Natural killer cell (primary cell): ENCODE measurements at regions not wholly inside any gene's neighbourhood (a gene's known extent, or its start where the extent isn't known, plus 50 kb on each side); places are given as distances from the start of the nearest gene placed in this dataset.

Source experiments
- ATAC-seq, 3 donors: fragments of 150-1000 bp in 2 of 3; fragments of 200-7000 bp in 1 of 3; cut with Tn5 transposase; 1 replicate in 1 of 3; 2 replicates in 2 of 3; pipeline ENCODE4 v1.10.0; 2021; ENCODE audit warnings: mild to moderate bottlenecking in 2 of 3, moderate library complexity in 2 of 3
- DNase-seq, 2 donors: peaks; one replicate each; pipeline versions ENCODE4 v3.0.0 to v3.0.0-alpha.2; 2013 to 2021; ENCODE audit warnings: mixed read lengths in 1 of 2
- H3K27ac ChIP-seq: one replicate; pipeline ENCODE4 v1.5.1; 2013; ENCODE audit warnings: mild to moderate bottlenecking, low read length
- H3K27me3 ChIP-seq: one replicate; pipeline ENCODE4 v1.6.1; 2013; ENCODE audit warnings: low read length; ENCODE audit not compliant: control insufficient read depth, insufficient read depth
- H3K36me3 ChIP-seq: one replicate; pipeline ENCODE4 v1.6.1; 2013; ENCODE audit warnings: low read length; ENCODE audit not compliant: control insufficient read depth, insufficient read depth
- H3K4me1 ChIP-seq: one replicate; pipeline ENCODE4 v1.6.1; 2013; ENCODE audit warnings: low read length; ENCODE audit not compliant: control insufficient read depth, insufficient read depth
- H3K4me3 ChIP-seq: one replicate; pipeline ENCODE4 v1.5.1; 2013; ENCODE audit warnings: low read length
- H3K9me3 ChIP-seq: one replicate; pipeline ENCODE4 v1.6.1; 2013; ENCODE audit warnings: low read length; ENCODE audit not compliant: control insufficient read depth, insufficient read depth
- H3K27ac Mint-ChIP-seq, 2 donors: one replicate each; pipeline ENCODE4 v1.8.0; 2022; ENCODE audit warnings: mild to moderate bottlenecking in 2 of 2, mixed read lengths in 2 of 2, moderate library complexity in 1 of 2
- H3K27me3 Mint-ChIP-seq, 2 donors: one replicate each; pipeline ENCODE4 v1.8.0; 2022; ENCODE audit warnings: low read depth in 2 of 2, mixed read lengths in 2 of 2
- H3K36me3 Mint-ChIP-seq: one replicate; pipeline ENCODE4 v1.8.0; 2022; ENCODE audit warnings: mixed read lengths
- H3K4me1 Mint-ChIP-seq, 2 donors: one replicate each; pipeline ENCODE4 v1.8.0; 2022; ENCODE audit warnings: mixed read lengths in 2 of 2
- H3K4me3 Mint-ChIP-seq: one replicate; pipeline ENCODE4 v1.8.0; 2022; ENCODE audit warnings: mild to moderate bottlenecking, moderate library complexity, mixed read lengths
- H3K9me3 Mint-ChIP-seq, 2 donors: one replicate each; pipeline ENCODE4 v1.8.0; 2022; ENCODE audit warnings: mixed read lengths in 2 of 2
- CTCF ChIP-seq: fragments of 200-600 bp; IDR thresholded peaks from one replicate; pipeline ENCODE4 v1.8.0; 2022; ENCODE audit warnings: antibody characterized with exemption
- WGBS: methylation state at CpG from one replicate; pipeline ENCODE4 v1.1.7; 2013; ENCODE audit warnings: missing lambda C conversion rate; ENCODE audit not compliant: insufficient coverage; 5-methylcytosine and 5-hydroxymethylcytosine counted together
- intact Hi-C: fragments of 100-400 bp; cut with micrococcal nuclease; formaldehyde crosslinking; loops from one replicate; pipeline ENCODE4 v1.14.2; 2022

DNA sequence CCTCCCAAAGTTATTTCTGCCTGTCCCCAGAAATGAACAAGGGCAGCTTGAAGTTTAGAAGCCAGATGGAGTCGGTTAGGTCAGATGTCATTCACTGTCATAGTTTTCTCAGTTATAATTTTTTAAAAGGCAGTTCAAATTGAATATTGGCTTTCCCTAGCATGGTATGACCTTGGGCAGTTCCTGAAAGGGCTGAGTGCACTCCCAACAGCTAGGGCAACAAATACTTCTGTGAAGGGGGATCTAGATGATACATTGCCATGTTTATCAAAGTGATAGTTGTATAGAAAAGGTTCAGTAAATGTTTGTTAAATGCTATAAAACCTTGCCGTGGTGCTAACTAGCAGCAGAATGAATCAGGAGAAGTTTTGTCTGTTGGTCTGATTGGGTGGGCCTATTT lies 938.1 kb upstream of the GRIA3 start:
- peaks cover 0 to 2% of the 10 kb centered on the region in 2 donors for H3K9me3 Mint-ChIP-seq
- WGBS, result 80% methylated on average over 1 of the region's 2 CpGs
- no peak overlapping the region for H3K4me3 ChIP-seq
- no peaks in the 10 kb centered on the region for H3K4me1 ChIP-seq
- H3K27ac ChIP-seq, result no peak overlapping the region
- H3K36me3 Mint-ChIP-seq, result no peaks in the 10 kb centered on the region
- no peaks in the 10 kb centered on the region for H3K36me3 ChIP-seq
- ATAC-seq, result no peak
- no peaks in the 10 kb centered on the region for H3K4me1 Mint-ChIP-seq
- no peak for TF ChIP-seq CTCF
- H3K9me3 ChIP-seq, result no peaks in the 10 kb centered on the region
- H3K4me3 Mint-ChIP-seq, result no peak overlapping the region
- no peak overlapping the region for H3K27ac Mint-ChIP-seq
- no peaks in the 10 kb centered on the region for H3K27me3 Mint-ChIP-seq
- no peaks in the 10 kb centered on the region for H3K27me3 ChIP-seq
- DNase-seq, result no peak
- intact Hi-C loops, result no loop called here

DNA sequence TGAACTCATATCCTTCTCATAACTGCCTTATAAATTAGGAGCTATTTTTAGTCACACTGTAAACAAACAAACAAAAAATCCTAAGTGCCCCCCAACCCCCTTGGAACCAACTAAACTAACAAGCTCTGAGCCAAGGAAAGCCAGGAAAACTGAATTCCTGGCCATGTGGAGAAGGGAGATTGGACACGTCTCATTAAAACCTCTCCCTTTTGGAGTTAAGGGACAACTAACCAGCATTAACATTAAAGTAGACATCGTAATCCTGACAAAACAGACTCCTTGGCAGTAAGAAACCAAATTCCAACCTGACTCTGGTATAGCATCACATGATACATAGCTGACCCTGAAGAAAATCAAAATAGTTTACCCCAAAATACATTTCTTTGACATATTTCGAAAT lies 937.1 kb upstream of the GRIA3 start:
- ATAC-seq, result no peak

GRCh38 chrX:122248681-122249080 lies 935.4 kb upstream of the GRIA3 start:
- Histone ChIP-seq H3K4me3 (no peak overlapping the region), H3K9me3 (no peaks in the 10 kb centered on the region), H3K36me3 (no peaks in the 10 kb centered on the region), H3K27me3 (no peaks in the 10 kb centered on the region), H3K4me1 (no peaks in the 10 kb centered on the region), H3K27ac (no peak overlapping the region)
- ATAC-seq, result no peak
- H3K9me3 Mint-ChIP-seq, result peaks cover 0 to 2% of the 10 kb centered on the region in 2 donors
- intact Hi-C loops, result no loop called here
- DNase-seq, result no peak
- H3K27me3 Mint-ChIP-seq, result no peaks in the 10 kb centered on the region
- H3K27ac Mint-ChIP-seq, result no peak overlapping the region
- no peak overlapping the region for H3K4me3 Mint-ChIP-seq
- no peak for TF ChIP-seq CTCF
- H3K4me1 Mint-ChIP-seq, result no peaks in the 10 kb centered on the region
- no peaks in the 10 kb centered on the region for H3K36me3 Mint-ChIP-seq

More for the DNA sequence above, 937.1 kb upstream of the GRIA3 start:
- H3K4me1 ChIP-seq, result no peaks in the 10 kb centered on the region
- H3K27me3 Mint-ChIP-seq, result no peaks in the 10 kb centered on the region
- H3K4me3 Mint-ChIP-seq, result no peak overlapping the region
- no peak overlapping the region for H3K27ac Mint-ChIP-seq
- no peaks in the 10 kb centered on the region for H3K36me3 ChIP-seq
- WGBS, result 72% methylated on average over 2 of the region's 3 CpGs
- no peaks in the 10 kb centered on the region for H3K36me3 Mint-ChIP-seq
- no peak overlapping the region for H3K27ac ChIP-seq
- no peaks in the 10 kb centered on the region for H3K4me1 Mint-ChIP-seq
- no peaks in the 10 kb centered on the region for H3K27me3 ChIP-seq
- no peak overlapping the region for H3K4me3 ChIP-seq
- H3K9me3 Mint-ChIP-seq, result no peaks in the 10 kb centered on the region
- intact Hi-C loops, result no loop called here
- DNase-seq, result no peak
- H3K9me3 ChIP-seq, result no peaks in the 10 kb centered on the region
- TF ChIP-seq CTCF, result no peak

DNA sequence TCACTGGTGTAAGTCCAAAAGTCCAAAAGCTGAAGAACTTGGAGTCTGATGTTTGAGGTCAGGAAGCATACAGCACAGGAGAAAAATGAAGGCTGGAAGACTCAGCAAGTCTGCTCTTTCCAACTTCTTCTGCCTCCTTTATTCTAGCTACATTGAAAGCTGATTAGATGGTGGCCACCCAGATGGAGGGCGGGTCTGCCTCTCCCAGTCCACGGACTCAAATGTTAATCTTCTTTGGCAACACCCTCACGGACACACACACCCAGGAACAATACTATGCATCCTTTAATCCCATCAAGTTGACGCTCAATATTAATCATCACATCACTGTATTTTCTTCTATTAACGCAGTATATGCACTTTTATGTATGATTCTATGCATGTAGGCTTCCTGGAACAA lies 931.6 kb upstream of the GRIA3 start:
- no peak for DNase-seq
- WGBS, result 89% methylated on average over 4 of the region's 5 CpGs
- ATAC-seq, result no peak
- Mint-ChIP-seq H3K36me3 (no peaks in the 10 kb centered on the region), H3K4me3 (no peak overlapping the region), H3K27ac (no peak overlapping the region), H3K27me3 (no peaks in the 10 kb centered on the region), H3K9me3 (peaks cover 0 to 2% of the 10 kb centered on the region in 2 donors), H3K4me1 (no peaks in the 10 kb centered on the region)
- no peaks in the 10 kb centered on the region for H3K4me1 ChIP-seq
- TF ChIP-seq CTCF, result no peak
- H3K9me3 ChIP-seq, result no peaks in the 10 kb centered on the region
- H3K27ac ChIP-seq, result no peak overlapping the region
- intact Hi-C loops, result no loop called here
- no peaks in the 10 kb centered on the region for H3K27me3 ChIP-seq
- H3K36me3 ChIP-seq, result no peaks in the 10 kb centered on the region
- H3K4me3 ChIP-seq, result no peak overlapping the region
